ENCODE measurements at regions not wholly inside any gene's neighbourhood (a gene's known extent, or its start where the extent isn't known, plus 50 kb on each side); places are given as distances from the start of the nearest gene placed in this dataset.
"Not testable (repeated sequence)": the region's sequence is repeated elsewhere in the genome, so short reads cannot be mapped to it uniquely, and the experiment has no call there.

GRCh38 chr5:96171973-96172372 lies 210.3 kb upstream of the ELL2 start:
- DNase-seq (ENCODE audit: low spot score): not testable (repeated sequence)

DNA sequence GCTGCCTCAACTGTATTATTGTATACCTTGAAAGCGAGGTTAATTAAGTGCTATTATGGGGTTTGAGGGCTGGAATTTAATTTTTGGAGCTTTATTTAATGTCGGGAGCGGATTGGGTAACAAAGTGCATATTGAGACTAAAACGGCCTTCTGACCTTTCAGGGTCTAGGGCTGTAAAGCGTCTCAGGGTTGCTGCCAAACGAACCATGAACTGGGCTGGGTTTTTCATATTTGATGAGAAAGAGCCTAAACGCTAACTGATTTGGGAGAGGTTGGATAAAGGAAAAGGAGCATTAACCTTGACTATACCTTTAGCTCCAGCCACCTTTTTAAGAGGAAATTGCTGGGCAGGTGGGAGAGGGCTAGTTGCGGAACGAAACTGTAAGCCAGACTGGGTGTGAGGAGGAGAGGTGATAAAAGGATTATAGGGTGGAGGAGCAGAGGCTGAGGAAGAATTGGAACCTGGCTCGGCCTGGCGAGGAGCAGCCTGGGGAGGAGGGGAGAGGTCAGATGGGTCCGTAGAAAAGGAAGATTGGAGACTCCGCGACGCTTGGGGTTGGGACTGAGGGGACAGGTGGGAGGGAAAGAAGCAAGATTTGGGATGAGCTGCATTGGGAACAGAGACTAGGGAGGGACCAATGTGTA lies 209.0 kb upstream of the ELL2 start:
- DNase-seq (ENCODE audit: low spot score): not testable (repeated sequence)

DNA sequence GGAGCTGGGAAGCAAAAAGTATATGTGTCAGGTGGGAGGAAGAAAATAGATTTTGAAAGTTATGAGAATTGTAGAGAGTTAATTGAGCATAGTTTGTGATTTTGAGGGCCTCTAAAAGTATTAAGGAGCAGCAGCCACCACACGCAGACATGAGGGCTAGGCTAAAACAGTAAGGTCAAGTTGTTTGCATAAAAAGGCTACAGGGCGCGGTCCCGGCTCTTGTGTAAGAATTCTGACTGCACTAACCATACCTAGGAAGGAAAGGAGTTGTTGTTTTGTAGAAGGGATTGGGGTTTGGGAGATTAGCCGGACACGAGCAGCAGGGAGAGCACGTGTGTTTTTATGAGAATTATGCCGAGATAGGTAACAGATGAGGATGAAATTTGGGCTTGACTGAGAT lies 207.2 kb upstream of the ELL2 start:
- DNase-seq (ENCODE audit: low spot score): not testable (repeated sequence)

GRCh38 chr5:96159043-96159442 lies 197.4 kb upstream of the ELL2 start:
- no peak for DNase-seq (ENCODE audit: low spot score)

GRCh38 chr5:96157841-96158291 lies 196.2 kb upstream of the ELL2 start:
- no peak for DNase-seq (ENCODE audit: low spot score)

- no peak for DNase-seq (ENCODE audit: low spot score)
Observed at GRCh38 chr5:96157077-96157780, 195.6 kb upstream of the ELL2 start.

- DNase-seq (ENCODE audit: low spot score): no peak
Observed at GRCh38 chr5:96155147-96155546, 193.5 kb upstream of the ELL2 start.

DNA sequence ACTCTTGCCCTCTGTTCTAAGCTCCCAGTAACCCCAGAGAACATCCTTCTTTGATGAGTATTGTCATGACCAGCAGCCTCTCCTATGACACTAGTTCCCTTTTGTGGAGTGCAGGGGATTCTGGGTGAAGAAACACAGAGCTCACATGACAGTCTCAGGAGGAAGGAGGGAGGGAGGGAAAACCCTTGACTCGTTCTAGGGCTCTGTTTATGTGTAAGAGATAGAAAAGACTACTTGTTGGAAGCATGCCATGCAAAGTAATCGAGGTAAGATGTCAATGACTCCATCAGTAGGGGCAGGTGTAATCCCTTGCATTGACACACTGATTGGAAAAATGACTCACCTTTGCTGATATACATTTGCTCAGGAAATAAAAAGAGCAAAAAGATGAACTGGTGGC lies 190.2 kb upstream of the ELL2 start:
- no peak for DNase-seq (ENCODE audit: low spot score)

DNA sequence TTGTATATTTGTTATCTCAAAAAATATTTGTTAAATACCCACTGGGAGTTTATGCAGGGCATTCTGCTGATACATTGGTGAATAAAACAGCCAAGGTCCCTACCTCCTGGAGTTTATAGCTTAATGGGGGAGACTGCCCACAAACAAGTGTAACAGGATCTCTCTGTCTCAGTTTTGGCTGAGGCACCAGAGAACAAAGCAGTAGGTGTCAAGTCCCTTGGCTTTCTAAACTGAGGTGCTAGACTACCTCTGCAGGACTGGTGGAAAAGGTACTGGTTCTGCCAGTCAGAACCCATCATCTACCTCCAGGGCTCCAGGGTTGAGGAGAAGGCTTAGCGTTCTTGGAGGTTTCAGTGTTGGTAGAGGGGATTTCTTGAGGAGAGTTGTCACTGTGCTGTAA lies 188.4 kb upstream of the ELL2 start:
- DNase-seq (ENCODE audit: low spot score): no peak

- no peak for DNase-seq (ENCODE audit: low spot score)
Observed at GRCh38 chr5:96149546-96149945, 187.9 kb upstream of the ELL2 start.

- DNase-seq (ENCODE audit: low spot score): no peak
Observed at GRCh38 chr5:96149021-96149420, 187.4 kb upstream of the ELL2 start.

DNA sequence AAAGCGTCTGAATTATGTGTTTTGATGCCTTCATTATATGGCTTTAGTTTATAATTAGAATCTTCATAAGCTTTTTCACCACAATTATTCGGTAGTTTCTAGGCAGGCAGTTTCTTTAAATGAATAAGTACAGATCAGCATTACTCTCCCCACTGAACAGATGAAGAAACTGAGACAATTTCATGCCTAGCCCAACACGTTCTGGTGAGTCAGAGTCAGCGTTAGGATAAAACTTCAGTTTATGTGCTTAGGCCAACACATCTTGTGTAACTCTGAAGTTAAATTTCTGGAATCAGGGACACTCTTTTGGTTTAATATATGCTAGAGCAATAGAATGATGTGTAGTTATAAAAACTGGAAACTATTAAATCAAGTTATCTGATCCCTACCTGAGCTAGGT lies 186.7 kb upstream of the ELL2 start:
- DNase-seq (ENCODE audit: low spot score): no peak

DNA sequence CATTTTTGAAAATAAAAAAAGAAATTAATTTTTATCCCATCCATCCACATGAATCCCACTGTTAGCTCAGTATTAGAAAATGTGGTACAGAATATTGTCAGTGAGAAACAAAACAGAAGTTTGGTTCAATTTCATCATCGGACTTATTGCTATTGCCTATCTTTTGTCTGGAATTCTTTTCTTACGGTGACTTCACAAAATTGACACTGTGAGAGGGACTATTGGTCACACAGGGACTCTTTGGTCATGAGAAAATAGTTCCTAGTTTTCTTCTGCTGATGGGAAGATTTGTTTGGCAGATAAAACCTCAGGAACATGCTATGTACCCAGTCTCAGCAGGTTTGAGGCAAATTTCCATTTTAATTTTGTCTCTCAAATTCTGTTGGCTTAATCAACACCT lies 186.2 kb upstream of the ELL2 start:
- DNase-seq (ENCODE audit: low spot score): no peak

- no peak for DNase-seq (ENCODE audit: low spot score)
Observed at GRCh38 chr5:96146675-96147074, 185.0 kb upstream of the ELL2 start.

DNA sequence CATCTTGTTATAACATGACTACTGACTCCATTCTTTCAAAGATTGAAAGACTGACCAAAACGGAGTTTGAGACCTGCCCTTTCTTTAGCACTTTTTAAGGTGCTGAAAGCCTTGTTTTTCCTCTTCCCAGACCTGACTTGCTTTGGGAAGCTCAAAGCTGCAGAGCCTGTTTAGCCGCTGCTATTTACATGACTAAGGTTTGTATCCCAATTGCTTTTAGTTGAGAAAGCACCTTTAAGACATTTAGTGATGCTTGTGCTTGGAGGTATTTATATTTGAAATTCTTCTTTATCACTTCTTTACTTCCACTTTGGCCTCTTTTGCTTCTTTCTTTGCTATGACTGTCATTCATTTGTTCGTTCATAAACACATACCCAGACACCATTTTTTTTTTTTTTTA lies 182.6 kb upstream of the ELL2 start:
- no peak for DNase-seq (ENCODE audit: low spot score)

- no peak for DNase-seq (ENCODE audit: low spot score)
Observed at GRCh38 chr5:96143450-96143849, 181.8 kb upstream of the ELL2 start.

- no peak for DNase-seq (ENCODE audit: low spot score)
Observed at GRCh38 chr5:96142786-96143434, 181.3 kb upstream of the ELL2 start.

DNA sequence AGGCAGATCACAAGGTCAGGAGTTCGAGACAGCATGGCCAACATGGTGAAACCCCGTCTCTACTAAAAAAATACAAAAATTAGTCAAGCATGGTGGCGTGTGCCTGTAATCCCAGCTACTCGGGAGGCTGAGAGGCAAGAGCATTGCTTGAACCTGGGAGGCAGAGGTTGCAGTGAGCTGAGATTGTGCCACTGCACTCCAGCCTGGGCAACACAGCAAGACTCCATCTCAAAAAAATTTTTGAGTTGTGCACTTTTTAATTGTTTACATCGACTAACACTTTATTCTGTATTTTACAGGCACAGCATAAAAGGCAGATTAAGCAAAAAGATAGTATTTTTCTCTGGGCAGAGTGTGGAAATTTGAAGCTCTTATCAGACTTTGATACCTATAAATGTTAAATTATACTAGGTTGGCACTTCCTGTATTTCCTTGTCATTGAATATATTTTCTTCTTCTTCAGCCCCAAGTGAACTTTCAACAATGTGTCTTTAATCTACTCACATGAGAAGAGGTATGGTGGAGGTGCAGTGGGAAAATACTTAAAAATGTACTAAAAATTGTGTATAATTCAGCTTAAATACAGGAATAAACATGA lies 180.6 kb upstream of the ELL2 start:
- no peak for DNase-seq (ENCODE audit: low spot score)

DNA sequence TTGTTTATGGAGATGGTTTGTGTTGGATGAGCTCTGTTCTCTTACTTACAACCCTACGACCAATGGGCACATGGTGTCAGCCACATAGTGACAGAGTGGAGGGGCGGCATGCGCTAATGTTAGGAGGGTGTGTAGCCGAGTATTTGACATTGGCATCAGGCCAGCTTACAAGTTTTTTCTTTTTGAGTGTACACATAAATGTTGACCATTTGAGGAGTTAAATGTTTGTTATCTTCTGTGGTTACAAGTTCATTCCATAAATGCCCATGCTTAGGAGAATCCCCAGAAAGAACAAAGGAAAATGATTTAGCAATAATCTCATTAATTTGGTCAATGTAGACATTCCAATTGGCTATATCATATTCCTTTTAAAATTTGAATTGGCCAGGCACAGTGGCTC lies 180.1 kb upstream of the ELL2 start:
- no peak for DNase-seq (ENCODE audit: low spot score)

GRCh38 chr5:96140496-96140895 lies 178.8 kb upstream of the ELL2 start:
- DNase-seq (ENCODE audit: low spot score): no peak

GRCh38 chr5:96140084-96140483 lies 178.4 kb upstream of the ELL2 start:
- no peak for DNase-seq (ENCODE audit: low spot score)

DNA sequence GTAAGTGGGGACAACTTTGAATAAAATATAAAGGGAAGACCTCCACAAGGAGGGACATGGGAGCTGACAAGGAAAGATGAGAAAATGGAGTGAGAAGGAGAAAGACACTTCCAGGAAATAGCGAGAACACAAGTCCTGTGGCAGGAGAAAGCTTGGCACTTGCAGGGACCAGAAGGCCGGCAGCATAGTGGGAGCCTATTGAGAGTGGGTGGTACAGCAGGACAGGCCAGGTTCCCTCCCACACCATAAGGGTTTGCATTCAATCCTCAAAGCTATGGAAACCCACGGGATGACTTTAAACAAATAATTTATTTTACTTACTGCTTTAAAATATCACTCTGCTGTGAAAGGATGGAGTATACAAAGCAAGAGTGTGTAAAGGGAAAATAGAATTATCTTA lies 173.2 kb upstream of the ELL2 start:
- DNase-seq (ENCODE audit: low spot score): no peak

Measured in COLO829 (cell line).